IMR-90 (cell line): ENCODE measurements at regions not wholly inside any gene's neighbourhood (a gene's known extent, or its start where the extent isn't known, plus 50 kb on each side); places are given as distances from the start of the nearest gene placed in this dataset.

Experiments used
- ATAC-seq: fragments of 200-7000 bp; cut with Tn5 transposase; 2 replicates; pipeline ENCODE4 v1.9.1; 2020; ENCODE audit warnings: low read depth, mild to moderate bottlenecking, moderate library complexity
- BruUV-seq: library from RNA; stranded (reverse); fragments of 400-500 nt; replicated peaks from 2 replicates; lab custom pipeline; 2021; lab: Mats Ljungman, UMichigan
- CTCF ChIA-PET: fragments of 300-600 bp; formaldehyde crosslinking; extraction: SDS; loops from one replicate; lab custom pipeline; 2021; ENCODE audit warnings: antibody characterized with exemption; lab: Yijun Ruan, JAX
- POLR2A ChIA-PET: fragments of 300-600 bp; sonication (Branson Sonifier 250); formaldehyde crosslinking; loops from one replicate; lab custom pipeline; 2022; ENCODE audit warnings: antibody characterized with exemption; ENCODE audit not compliant: unreplicated experiment; lab: Charles Lee
- DNase-seq: peaks from one replicate; pipeline ENCODE4 v3.0.0; 2013
- H2AFZ ChIP-seq: replicated peaks from 2 replicates; pipeline ENCODE3; 2013; ENCODE audit warnings: low read length, mild to moderate bottlenecking; ENCODE audit not compliant: poor library complexity
- H2AK5ac ChIP-seq: 2 replicates; pipeline ENCODE4 v1.6.1; 2013; ENCODE audit warnings: low read depth, low read length, inconsistent platforms
- H2AK9ac ChIP-seq: replicated peaks from 2 replicates; pipeline ENCODE3; 2013; ENCODE audit warnings: mild to moderate bottlenecking, low read depth, low read length, moderate library complexity; ENCODE audit not compliant: poor library complexity
- H2BK120ac ChIP-seq: 2 replicates; pipeline ENCODE4 v1.6.1; 2013; ENCODE audit warnings: low read depth, low read length, inconsistent platforms
- H2BK15ac ChIP-seq: 3 replicates; pipeline ENCODE4 v1.6.1; 2013; ENCODE audit warnings: low read depth, low read length, inconsistent platforms
- H2BK20ac ChIP-seq: 2 replicates; pipeline ENCODE4 v1.6.1; 2013; ENCODE audit warnings: low read depth, mild to moderate bottlenecking, inconsistent platforms, low read length, moderate library complexity
- H2BK5ac ChIP-seq: 2 replicates; pipeline ENCODE4 v1.6.1; 2013; ENCODE audit warnings: mild to moderate bottlenecking, low read depth, low read length, inconsistent platforms; ENCODE audit not compliant: poor library complexity, severe bottlenecking
- H3K14ac ChIP-seq: replicated peaks from 2 replicates; pipeline ENCODE4 v1.6.1; 2013; ENCODE audit warnings: low read depth, low read length, inconsistent platforms
- H3K18ac ChIP-seq: 2 replicates; pipeline ENCODE4 v1.6.1; 2013; ENCODE audit warnings: low read depth, low read length, control low read depth
- H3K23ac ChIP-seq: 2 replicates; pipeline ENCODE4 v1.6.1; 2013; ENCODE audit warnings: low read depth, low read length, inconsistent platforms
- H3K27ac ChIP-seq: 2 replicates; pipeline ENCODE4 v1.5.1; 2013; ENCODE audit warnings: mild to moderate bottlenecking, control low read depth, low read length; ENCODE audit not compliant: insufficient read depth
- H3K27me3 ChIP-seq: 2 replicates; pipeline ENCODE4 v1.6.1; 2013; ENCODE audit warnings: low read length; ENCODE audit not compliant: control insufficient read depth, insufficient read depth
- H3K36me3 ChIP-seq: 2 replicates; pipeline ENCODE4 v1.6.1; 2013; ENCODE audit warnings: low read length, mixed read lengths; ENCODE audit not compliant: control insufficient read depth, insufficient read depth
- H3K4ac ChIP-seq: 2 replicates; pipeline ENCODE4 v1.6.1; 2013; ENCODE audit warnings: low read depth, low read length, inconsistent platforms
- H3K4me1 ChIP-seq: 2 replicates; pipeline ENCODE4 v1.6.1; 2013; ENCODE audit warnings: low read length, mixed read lengths; ENCODE audit not compliant: control insufficient read depth, insufficient read depth
- H3K4me2 ChIP-seq: 2 replicates; pipeline ENCODE4 v1.6.1; 2013; ENCODE audit warnings: low read depth, mild to moderate bottlenecking, control low read depth, low read length, moderate library complexity
- H3K4me3 ChIP-seq: 2 replicates; pipeline ENCODE4 v1.5.1; 2013; ENCODE audit warnings: low read depth, mild to moderate bottlenecking, control low read depth, low read length, moderate library complexity; ENCODE audit not compliant: insufficient read depth
- H3K56ac ChIP-seq: 2 replicates; pipeline ENCODE4 v1.6.1; 2013; ENCODE audit warnings: low read length, inconsistent platforms; ENCODE audit not compliant: insufficient read depth; ENCODE audit errors: extremely low read depth
- H3K79me1 ChIP-seq, 2 experiments: 2 replicates each; pipeline ENCODE4 v1.6.1; 2013; ENCODE audit warnings: low read length in 2 of 2, inconsistent platforms in 1 of 2, low read depth in 1 of 2
- H3K9ac ChIP-seq: 2 replicates; pipeline ENCODE4 v1.6.1; 2013; ENCODE audit warnings: low read depth, low read length, control low read depth
- H3K9me1 ChIP-seq: 2 replicates; pipeline ENCODE4 v1.6.1; 2013; ENCODE audit warnings: low read length, inconsistent platforms; ENCODE audit not compliant: insufficient read depth
- H3K9me3 ChIP-seq: 2 replicates; pipeline ENCODE4 v1.6.1; 2013; ENCODE audit warnings: low read length; ENCODE audit not compliant: control insufficient read depth, insufficient read depth
- H4K20me1 ChIP-seq: 2 replicates; pipeline ENCODE4 v1.6.1; 2013; ENCODE audit warnings: low read length, inconsistent platforms; ENCODE audit not compliant: insufficient read depth
- H4K5ac ChIP-seq: 2 replicates; pipeline ENCODE4 v1.6.1; 2013; ENCODE audit warnings: mild to moderate bottlenecking, low read depth, low read length, control low read depth
- H4K8ac ChIP-seq, 2 experiments: 2 replicates each; pipeline ENCODE4 v1.6.1; 2013; ENCODE audit warnings: low read depth in 2 of 2, low read length in 2 of 2, control low read depth in 1 of 2, inconsistent platforms in 1 of 2
- H4K91ac ChIP-seq: 2 replicates; pipeline ENCODE4 v1.6.1; 2013; ENCODE audit warnings: low read depth, low read length, inconsistent platforms; ENCODE audit not compliant: insufficient read depth
- BHLHE40 ChIP-seq: fragments of 150-350 bp; IDR thresholded peaks from 2 replicates; pipeline ENCODE4 v1.6.1; 2016; ENCODE audit warnings: mild to moderate bottlenecking, low read depth, low read length
- CEBPB ChIP-seq: IDR thresholded peaks from 2 replicates; pipeline ENCODE4 v1.6.1; 2012; ENCODE audit warnings: low read depth, low read length, improper control_type of control experiment
- CHD1 ChIP-seq: IDR thresholded peaks from 2 replicates; pipeline ENCODE4 v1.6.1; 2012; ENCODE audit warnings: low read depth, low read length, improper control_type of control experiment
- FOS ChIP-seq: fragments of 150-350 bp; IDR thresholded peaks from 2 replicates; pipeline ENCODE4 v1.6.1; 2016; ENCODE audit warnings: low read depth, low read length
- MAFK ChIP-seq: IDR thresholded peaks from 2 replicates; pipeline ENCODE4 v1.6.1; 2012; ENCODE audit warnings: low read depth, low read length, improper control_type of control experiment
- MXI1 ChIP-seq: IDR thresholded peaks from 2 replicates; pipeline ENCODE4 v1.6.1; 2012; ENCODE audit warnings: low read depth, mild to moderate bottlenecking, low read length, moderate library complexity, borderline replicate concordance
- NFE2L2 ChIP-seq: fragments of 150-350 bp; IDR thresholded peaks from 2 replicates; pipeline ENCODE4 v1.6.1; 2016; ENCODE audit warnings: low read depth, mild to moderate bottlenecking, low read length
- POLR2A ChIP-seq: IDR thresholded peaks from 2 replicates; pipeline ENCODE4 v1.6.1; 2012; ENCODE audit warnings: mild to moderate bottlenecking, low read depth, low read length
- RAD21 ChIP-seq: IDR thresholded peaks from 2 replicates; pipeline ENCODE4 v1.6.1; 2012; ENCODE audit warnings: low read length, improper control_type of control experiment
- RCOR1 ChIP-seq: IDR thresholded peaks from 2 replicates; pipeline ENCODE4 v1.6.1; 2012; ENCODE audit warnings: mild to moderate bottlenecking, low read length, improper control_type of control experiment; ENCODE audit not compliant: insufficient replicate concordance
- SMC3 ChIP-seq: fragments of 150-350 bp; IDR thresholded peaks from 2 replicates; pipeline ENCODE4 v1.6.1; 2016; ENCODE audit warnings: low read depth, mild to moderate bottlenecking, antibody characterized with exemption, low read length, moderate library complexity
- WGBS, 2 experiments: methylation state at CpG; one replicate each; pipeline versions ENCODE4 v1.1.5 to v1.1.7; 2013; ENCODE audit warnings: missing lambda C conversion rate in 2 of 2; ENCODE audit not compliant: insufficient read length in 1 of 2; ENCODE audit errors: extremely low coverage in 2 of 2; 5-methylcytosine and 5-hydroxymethylcytosine counted together
- dilution Hi-C: fragments of 300-500 bp; cut with HindIII; formaldehyde crosslinking; loops from one replicate; pipeline ENCODE4 v1.14.3; 2018; ENCODE audit warnings: low sequenced_read_pairs; ENCODE audit not compliant: unreplicated experiment
- in situ Hi-C: fragments of 300-500 bp; cut with MboI; formaldehyde crosslinking; loops from 3 replicates; pipeline ENCODE4 v1.14.3; 2019; ENCODE audit warnings: low sequenced_read_pairs, inconsistent platforms, mixed read lengths
- intact Hi-C: fragments of 100-400 bp; cut with micrococcal nuclease; formaldehyde crosslinking; loops from 2 replicates; pipeline ENCODE4 v1.10.0; 2022
- TF ChIP-seq, protein P1 (sequence below): fragments of 150-350 bp; IDR thresholded peaks from 2 replicates; pipeline ENCODE4 v1.6.1; 2017; ENCODE audit warnings: mild to moderate bottlenecking, antibody characterized with exemption, low read length, low read depth
- TF ChIP-seq, protein P2 (sequence below): fragments of 150-350 bp; IDR thresholded peaks from 2 replicates; pipeline ENCODE4 v1.6.1; 2016; ENCODE audit warnings: low read depth, mild to moderate bottlenecking, low read length, moderate library complexity, borderline replicate concordance

DNA sequence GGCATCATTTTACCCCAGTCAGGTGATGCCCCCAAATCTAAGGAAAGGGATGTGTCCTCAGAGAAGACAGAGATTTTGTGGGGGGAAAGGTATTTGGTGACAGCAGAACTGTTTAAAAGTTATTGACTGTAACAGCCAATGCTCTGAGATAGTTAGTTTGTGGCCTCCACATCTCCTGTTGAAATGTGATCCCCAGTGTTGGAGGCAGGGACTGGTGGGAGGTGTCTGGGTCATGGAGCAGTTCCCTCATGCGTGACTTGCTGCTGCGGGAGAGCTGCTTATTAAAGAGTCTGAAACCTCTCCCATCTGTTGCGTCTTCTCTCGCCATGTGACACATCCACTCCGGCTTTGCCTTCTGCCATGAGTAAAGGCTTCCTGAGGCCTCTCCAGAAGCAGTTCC lies 282.8 kb upstream of the FOXQ1 start:
- no peaks in the 10 kb centered on the region for H3K9me3 ChIP-seq
- H4K5ac ChIP-seq, result no peak overlapping the region
- BruUV-seq, result no TSS peak
- no peak overlapping the region for H4K8ac ChIP-seq
- H3K9ac ChIP-seq, result no peak overlapping the region
- no peaks in the 10 kb centered on the region for H3K36me3 ChIP-seq
- H4K20me1 ChIP-seq, result no peaks in the 10 kb centered on the region
- no peak overlapping the region for H3K23ac ChIP-seq
- H2AK5ac ChIP-seq, result no peak overlapping the region
- in situ Hi-C loops (no loop called here), dilution Hi-C loops (no loop called here), intact Hi-C loops (no loop called here)
- POLR2A ChIA-PET, result no interaction called here
- H3K27me3 ChIP-seq, result no peaks in the 10 kb centered on the region
- H3K79me1 ChIP-seq, result no peaks in the 10 kb centered on the region
- H4K91ac ChIP-seq, result no peak overlapping the region
- H3K18ac ChIP-seq, result no peak overlapping the region
- no peak overlapping the region for H3K27ac ChIP-seq
- no peak overlapping the region for H2BK5ac ChIP-seq
- no peak overlapping the region for H3K4me3 ChIP-seq
- no peak overlapping the region for H3K14ac ChIP-seq
- TF ChIP-seq RAD21 (no peak), SMC3 (no peak), NFE2L2 (no peak), MAFK (no peak), MXI1 (no peak), POLR2A (no peak), CEBPB (no peak), BHLHE40 (no peak), RCOR1 (no peak), CHD1 (no peak), FOS (no peak)
- TF ChIP-seq, protein P1, sequence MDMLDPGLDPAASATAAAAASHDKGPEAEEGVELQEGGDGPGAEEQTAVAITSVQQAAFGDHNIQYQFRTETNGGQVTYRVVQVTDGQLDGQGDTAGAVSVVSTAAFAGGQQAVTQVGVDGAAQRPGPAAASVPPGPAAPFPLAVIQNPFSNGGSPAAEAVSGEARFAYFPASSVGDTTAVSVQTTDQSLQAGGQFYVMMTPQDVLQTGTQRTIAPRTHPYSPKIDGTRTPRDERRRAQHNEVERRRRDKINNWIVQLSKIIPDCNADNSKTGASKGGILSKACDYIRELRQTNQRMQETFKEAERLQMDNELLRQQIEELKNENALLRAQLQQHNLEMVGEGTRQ, result no peak
- TF ChIP-seq, protein P2, sequence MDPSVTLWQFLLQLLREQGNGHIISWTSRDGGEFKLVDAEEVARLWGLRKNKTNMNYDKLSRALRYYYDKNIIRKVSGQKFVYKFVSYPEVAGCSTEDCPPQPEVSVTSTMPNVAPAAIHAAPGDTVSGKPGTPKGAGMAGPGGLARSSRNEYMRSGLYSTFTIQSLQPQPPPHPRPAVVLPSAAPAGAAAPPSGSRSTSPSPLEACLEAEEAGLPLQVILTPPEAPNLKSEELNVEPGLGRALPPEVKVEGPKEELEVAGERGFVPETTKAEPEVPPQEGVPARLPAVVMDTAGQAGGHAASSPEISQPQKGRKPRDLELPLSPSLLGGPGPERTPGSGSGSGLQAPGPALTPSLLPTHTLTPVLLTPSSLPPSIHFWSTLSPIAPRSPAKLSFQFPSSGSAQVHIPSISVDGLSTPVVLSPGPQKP, result no peak
- H2BK120ac ChIP-seq, result no peak overlapping the region
- H2AK9ac ChIP-seq, result no peak overlapping the region
- no peak for ATAC-seq
- no peak overlapping the region for H3K56ac ChIP-seq
- no peak overlapping the region for H2AFZ ChIP-seq
- WGBS, 2 experiments, result 77% methylated on average over 5 of the region's 5 CpGs; no CpG with 5 or more reads in 1 of the 2 experiments
- peaks cover 8% of the 10 kb centered on the region; the same call in 1 of the 2 replicates for H3K4me1 ChIP-seq
- no peak overlapping the region for H3K4ac ChIP-seq
- CTCF ChIA-PET, result no interaction called here
- peaks cover 10% of the 10 kb centered on the region for H3K9me1 ChIP-seq
- DNase-seq, result no peak
- peak overlapping the region; percentile 29; the same call in 1 of the 2 replicates for H2BK20ac ChIP-seq
- no peak overlapping the region for H2BK15ac ChIP-seq
- H3K4me2 ChIP-seq, result no peak overlapping the region
